ENCODE measurements at regions not wholly inside any gene's neighbourhood (a gene's known extent, or its start where the extent isn't known, plus 50 kb on each side); places are given as distances from the start of the nearest gene placed in this dataset.

GRCh38 chr6:47360388-47360787, 50.7 kb upstream of the TNFRSF21 start:
- no peak overlapping the region for H3K4me3 ChIP-seq (ENCODE audit: low read length)
- DNase-seq (ENCODE audit: low read depth), result no peak
- TF ChIP-seq CTCF (conservative IDR thresholded peaks at IDR 0.05; ENCODE audit: low read depth, low read length), result no peak

- no peak for DNase-seq (ENCODE audit: low read depth)
- no peak overlapping the region for H3K4me3 ChIP-seq (ENCODE audit: low read length)
These were observed 53.3 kb upstream of the TNFRSF21 start for GRCh38 chr6:47362857-47363461.

GRCh38 chr6:47363736-47364135, 54.0 kb upstream of the TNFRSF21 start:
- no peak overlapping the region for H3K4me3 ChIP-seq (ENCODE audit: low read length)
- no peak for DNase-seq (ENCODE audit: low read depth)
- no peak for TF ChIP-seq CTCF (conservative IDR thresholded peaks at IDR 0.05; ENCODE audit: low read depth, low read length)

More at GRCh38 chr6:47362857-47363461, 53.3 kb upstream of the TNFRSF21 start:
- TF ChIP-seq CTCF (conservative IDR thresholded peaks at IDR 0.05; ENCODE audit: low read depth, low read length), result no peak

GRCh38 chr6:47366335-47366890, 56.7 kb upstream of the TNFRSF21 start:
- no peak for TF ChIP-seq CTCF (conservative IDR thresholded peaks at IDR 0.05; ENCODE audit: low read depth, low read length)
- DNase-seq (ENCODE audit: low read depth), result no peak
- no peak overlapping the region for H3K4me3 ChIP-seq (ENCODE audit: low read length)

- TF ChIP-seq CTCF (conservative IDR thresholded peaks at IDR 0.05; ENCODE audit: low read depth, low read length), result no peak
- no peak overlapping the region for H3K4me3 ChIP-seq (ENCODE audit: low read length)
- no peak for DNase-seq (ENCODE audit: low read depth)
These were observed 61.6 kb upstream of the TNFRSF21 start for GRCh38 chr6:47371139-47371869.

GRCh38 chr6:47371870-47372255, 62.2 kb upstream of the TNFRSF21 start:
- TF ChIP-seq CTCF (conservative IDR thresholded peaks at IDR 0.05; ENCODE audit: low read depth, low read length), result no peak
- no peak overlapping the region for H3K4me3 ChIP-seq (ENCODE audit: low read length)
- DNase-seq (ENCODE audit: low read depth), result no peak

- no peak for DNase-seq (ENCODE audit: low read depth)
- H3K4me3 ChIP-seq (ENCODE audit: low read length), result no peak overlapping the region
- TF ChIP-seq CTCF (conservative IDR thresholded peaks at IDR 0.05; ENCODE audit: low read depth, low read length), result no peak
These were observed 62.6 kb upstream of the TNFRSF21 start for GRCh38 chr6:47372318-47372717.

Measured in retinal pigment epithelial cell (primary cell).